ENCODE measurements at regions not wholly inside any gene's neighbourhood (a gene's known extent, or its start where the extent isn't known, plus 50 kb on each side); places are given as distances from the start of the nearest gene placed in this dataset.
A peak's percentile ranks its signal among the peaks of the same experiment; 100 is the strongest.

DNA sequence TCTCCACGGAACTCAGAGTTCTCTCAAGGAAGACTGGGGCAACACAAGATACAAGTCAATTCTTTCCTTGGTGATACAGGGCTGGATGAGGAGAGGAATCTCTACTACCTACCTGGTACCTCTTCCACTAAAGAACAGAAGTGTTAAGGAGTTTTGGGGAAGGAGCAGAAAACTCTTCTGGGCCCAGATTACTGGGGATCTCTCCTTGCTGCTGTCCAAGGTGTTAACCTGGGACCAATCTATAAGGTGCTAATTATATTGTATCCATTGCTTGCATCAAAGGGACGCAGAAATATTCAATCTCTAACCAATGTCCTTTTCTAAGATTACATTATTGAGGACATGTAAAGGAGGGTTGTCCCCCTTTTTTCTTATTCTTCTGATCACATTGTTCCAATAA is 1102.5 kb downstream of the AMY1C start:
- ChIA-PET POLR2A (no interaction called here), CTCF (no interaction called here)
- WGBS (ENCODE audit: insufficient coverage), result no CpG with 5 or more reads among the region's 2 CpGs
- Histone ChIP-seq H3K27me3 (replicated peaks in 2 of 5; ENCODE audit: control insufficient read depth in 4 of 5, insufficient read depth in 5 of 5, low read length in 4 of 5) (no peaks in the 10 kb centered on the region), H3K36me3 (ENCODE audit: control insufficient read depth in 4 of 4, insufficient read depth in 4 of 4, low read length in 3 of 4) (no peaks in the 10 kb centered on the region), H3K4me1 (ENCODE audit: control extremely low read depth in 1 of 4, control insufficient read depth in 4 of 4, insufficient read depth in 4 of 4, low read length in 3 of 4) (no peaks in the 10 kb centered on the region), H3K27ac (ENCODE audit: insufficient read depth in 1 of 2, low read depth in 1 of 2, low read length in 2 of 2, poor library complexity in 1 of 2, severe bottlenecking in 2 of 2) (no peak overlapping the region), H3K4me3 (ENCODE audit: control insufficient read depth in 1 of 7, extremely low read depth in 1 of 7, insufficient read depth in 4 of 7, low read depth in 2 of 7, low read length in 6 of 7) (no peak overlapping the region), H3K9me3 (ENCODE audit: control extremely low read depth in 1 of 5, control insufficient read depth in 4 of 5, insufficient read depth in 2 of 5, low read depth in 1 of 5, low read length in 4 of 5) (no peaks in the 10 kb centered on the region)
- DNase-seq, result no peak

DNA sequence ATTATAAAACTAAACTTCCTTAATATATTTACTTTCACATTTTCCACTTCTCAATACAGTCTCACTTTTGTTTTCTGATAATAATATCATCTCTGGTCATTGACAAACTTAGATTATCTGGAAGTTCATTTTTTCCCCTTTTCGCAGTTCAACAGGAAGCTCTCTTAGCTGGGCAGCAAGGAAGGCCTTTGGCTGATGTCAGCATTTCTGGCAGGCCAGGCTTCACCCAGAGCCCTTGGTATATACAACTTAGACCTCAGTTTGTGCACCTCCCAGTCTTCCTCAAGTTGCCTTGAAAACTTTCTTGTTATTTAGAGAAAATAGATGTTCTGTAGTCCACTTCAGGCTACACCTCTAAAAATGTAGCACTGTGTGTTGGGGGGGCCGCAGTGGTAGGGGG is 1103.6 kb downstream of the AMY1C start:
- Histone ChIP-seq H3K27me3 (replicated peaks in 2 of 5; ENCODE audit: control insufficient read depth in 4 of 5, insufficient read depth in 5 of 5, low read length in 4 of 5) (no peaks in the 10 kb centered on the region), H3K36me3 (ENCODE audit: control insufficient read depth in 4 of 4, insufficient read depth in 4 of 4, low read length in 3 of 4) (no peaks in the 10 kb centered on the region), H3K27ac (ENCODE audit: insufficient read depth in 1 of 2, low read depth in 1 of 2, low read length in 2 of 2, poor library complexity in 1 of 2, severe bottlenecking in 2 of 2) (no peak overlapping the region), H3K4me1 (ENCODE audit: control extremely low read depth in 1 of 4, control insufficient read depth in 4 of 4, insufficient read depth in 4 of 4, low read length in 3 of 4) (no peaks in the 10 kb centered on the region), H3K4me3 (ENCODE audit: control insufficient read depth in 1 of 7, extremely low read depth in 1 of 7, insufficient read depth in 4 of 7, low read depth in 2 of 7, low read length in 6 of 7) (no peak overlapping the region), H3K9me3 (ENCODE audit: control extremely low read depth in 1 of 5, control insufficient read depth in 4 of 5, insufficient read depth in 2 of 5, low read depth in 1 of 5, low read length in 4 of 5) (no peaks in the 10 kb centered on the region)
- no peak for DNase-seq
- POLR2A ChIA-PET, result no interaction called here
- WGBS (ENCODE audit: insufficient coverage), result 89% methylated on average over 1 of the region's 2 CpGs
- CTCF ChIA-PET, result no interaction called here

DNA sequence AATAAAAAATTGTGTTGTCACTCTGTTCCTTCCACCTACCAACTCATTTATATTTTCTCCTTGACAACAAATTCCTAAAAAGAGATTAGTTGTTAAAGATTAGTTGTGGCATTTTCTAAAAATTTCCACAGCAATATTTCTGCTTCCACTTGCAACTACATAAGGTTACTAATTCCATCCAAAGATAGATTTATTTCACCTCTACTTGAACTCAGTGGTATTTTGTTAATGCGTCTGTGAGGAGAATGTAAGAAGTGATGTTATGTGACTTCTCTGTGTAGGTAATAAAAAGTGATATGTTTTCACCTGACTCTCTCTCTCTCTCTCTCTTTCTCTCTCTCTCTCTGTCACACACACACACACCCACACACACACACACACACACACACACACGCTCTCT is 1104.8 kb downstream of the AMY1C start:
- ChIA-PET CTCF (no interaction called here), POLR2A (no interaction called here)
- no peak for DNase-seq
- H3K4me3 ChIP-seq (ENCODE audit: control insufficient read depth in 1 of 7, extremely low read depth in 1 of 7, insufficient read depth in 4 of 7, low read depth in 2 of 7, low read length in 6 of 7), result no peak overlapping the region
- no peaks in the 10 kb centered on the region for H3K9me3 ChIP-seq (ENCODE audit: control extremely low read depth in 1 of 5, control insufficient read depth in 4 of 5, insufficient read depth in 2 of 5, low read depth in 1 of 5, low read length in 4 of 5)
- no peaks in the 10 kb centered on the region for H3K27me3 ChIP-seq (replicated peaks in 2 of 5; ENCODE audit: control insufficient read depth in 4 of 5, insufficient read depth in 5 of 5, low read length in 4 of 5)
- H3K27ac ChIP-seq (ENCODE audit: insufficient read depth in 1 of 2, low read depth in 1 of 2, low read length in 2 of 2, poor library complexity in 1 of 2, severe bottlenecking in 2 of 2), result no peak overlapping the region
- H3K36me3 ChIP-seq (ENCODE audit: control insufficient read depth in 4 of 4, insufficient read depth in 4 of 4, low read length in 3 of 4), result no peaks in the 10 kb centered on the region
- H3K4me1 ChIP-seq (ENCODE audit: control extremely low read depth in 1 of 4, control insufficient read depth in 4 of 4, insufficient read depth in 4 of 4, low read length in 3 of 4), result no peaks in the 10 kb centered on the region
- WGBS (ENCODE audit: insufficient coverage), result no CpG with 5 or more reads among the region's 2 CpGs

DNA sequence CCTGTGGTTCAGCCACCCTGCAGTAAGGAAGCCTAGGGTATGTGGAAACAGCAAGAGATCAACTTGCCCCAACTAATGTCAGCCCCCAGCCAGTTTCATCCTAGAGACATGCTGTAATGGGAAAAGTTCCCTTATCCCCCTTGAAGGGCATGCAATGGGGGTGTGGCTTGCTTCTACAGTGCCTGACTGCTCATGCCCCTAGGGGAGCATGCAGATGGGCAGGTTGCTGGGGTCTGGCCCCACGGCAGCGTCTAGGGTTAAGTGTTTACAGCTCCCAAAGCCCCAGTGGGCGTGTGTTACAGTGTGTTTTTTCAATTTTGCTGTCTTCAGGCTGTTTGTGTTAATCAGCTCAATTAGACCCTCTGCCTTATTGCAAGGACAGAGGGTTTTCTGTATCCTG is 1105.9 kb downstream of the AMY1C start:
- H3K36me3 ChIP-seq (ENCODE audit: control insufficient read depth in 4 of 4, insufficient read depth in 4 of 4, low read length in 3 of 4), result no peaks in the 10 kb centered on the region
- 86% methylated on average over 3 of the region's 3 CpGs for WGBS (ENCODE audit: insufficient coverage)
- ChIA-PET CTCF (no interaction called here), POLR2A (no interaction called here)
- H3K27me3 ChIP-seq (replicated peaks in 2 of 5; ENCODE audit: control insufficient read depth in 4 of 5, insufficient read depth in 5 of 5, low read length in 4 of 5), result no peaks in the 10 kb centered on the region
- no peaks in the 10 kb centered on the region for H3K4me1 ChIP-seq (ENCODE audit: control extremely low read depth in 1 of 4, control insufficient read depth in 4 of 4, insufficient read depth in 4 of 4, low read length in 3 of 4)
- H3K27ac ChIP-seq (ENCODE audit: insufficient read depth in 1 of 2, low read depth in 1 of 2, low read length in 2 of 2, poor library complexity in 1 of 2, severe bottlenecking in 2 of 2), result no peak overlapping the region
- DNase-seq, result no peak
- no peaks in the 10 kb centered on the region for H3K9me3 ChIP-seq (ENCODE audit: control extremely low read depth in 1 of 5, control insufficient read depth in 4 of 5, insufficient read depth in 2 of 5, low read depth in 1 of 5, low read length in 4 of 5)
- no peak overlapping the region for H3K4me3 ChIP-seq (ENCODE audit: control insufficient read depth in 1 of 7, extremely low read depth in 1 of 7, insufficient read depth in 4 of 7, low read depth in 2 of 7, low read length in 6 of 7)

DNA sequence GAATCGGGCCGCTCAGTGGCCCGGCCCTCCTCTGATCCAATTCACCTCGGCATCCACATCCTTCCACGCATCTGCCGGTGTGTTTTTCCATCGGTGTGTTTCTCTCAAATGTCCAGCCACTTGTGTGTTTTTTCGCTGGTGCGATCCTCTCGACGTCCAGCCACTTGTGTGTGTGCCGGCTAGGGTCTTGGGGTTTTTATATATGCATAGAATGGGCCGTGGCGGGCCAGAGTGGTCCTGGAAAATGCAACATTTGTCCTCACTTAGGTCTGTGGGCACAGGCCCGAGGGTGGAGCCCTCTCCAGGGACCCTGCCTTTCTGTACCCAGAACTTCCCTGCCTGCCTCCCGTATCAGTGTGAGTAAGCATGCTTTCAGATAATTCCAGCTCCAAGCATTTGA is 1106.4 kb downstream of the AMY1C start:
- H3K27ac ChIP-seq (ENCODE audit: insufficient read depth in 1 of 2, low read depth in 1 of 2, low read length in 2 of 2, poor library complexity in 1 of 2, severe bottlenecking in 2 of 2), result no peak overlapping the region
- H3K36me3 ChIP-seq (ENCODE audit: control insufficient read depth in 4 of 4, insufficient read depth in 4 of 4, low read length in 3 of 4), result no peaks in the 10 kb centered on the region
- DNase-seq, result no peak
- no peaks in the 10 kb centered on the region for H3K4me1 ChIP-seq (ENCODE audit: control extremely low read depth in 1 of 4, control insufficient read depth in 4 of 4, insufficient read depth in 4 of 4, low read length in 3 of 4)
- ChIA-PET CTCF (no interaction called here), POLR2A (no interaction called here)
- H3K27me3 ChIP-seq (replicated peaks in 2 of 5; ENCODE audit: control insufficient read depth in 4 of 5, insufficient read depth in 5 of 5, low read length in 4 of 5), result no peaks in the 10 kb centered on the region
- 99% methylated on average over 14 of the region's 16 CpGs for WGBS (ENCODE audit: insufficient coverage)
- H3K9me3 ChIP-seq (ENCODE audit: control extremely low read depth in 1 of 5, control insufficient read depth in 4 of 5, insufficient read depth in 2 of 5, low read depth in 1 of 5, low read length in 4 of 5), result no peaks in the 10 kb centered on the region
- H3K4me3 ChIP-seq (ENCODE audit: control insufficient read depth in 1 of 7, extremely low read depth in 1 of 7, insufficient read depth in 4 of 7, low read depth in 2 of 7, low read length in 6 of 7), result no peak overlapping the region

DNA sequence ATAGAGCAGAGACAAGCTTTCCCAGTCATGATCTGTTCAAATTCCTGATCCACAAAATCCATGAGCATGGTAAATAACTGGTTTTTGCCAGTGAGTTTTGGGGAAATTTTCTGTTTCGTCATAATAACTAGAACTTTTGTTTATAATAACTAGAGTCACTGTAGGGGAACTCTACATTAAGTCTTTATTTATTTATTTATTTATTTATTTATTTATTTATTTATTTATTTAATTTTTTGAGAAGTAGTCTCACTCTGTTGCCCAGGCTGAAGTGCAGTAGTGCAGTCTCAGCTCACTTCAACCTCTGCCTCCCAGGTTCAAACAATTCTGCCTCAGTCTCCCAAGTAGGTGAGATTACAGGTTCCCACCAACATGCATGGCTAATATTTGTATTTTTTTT is 1106.8 kb downstream of the AMY1C start:
- H3K4me3 ChIP-seq (ENCODE audit: control insufficient read depth in 1 of 7, extremely low read depth in 1 of 7, insufficient read depth in 4 of 7, low read depth in 2 of 7, low read length in 6 of 7), result no peak overlapping the region
- CTCF ChIA-PET, result no interaction called here
- no peaks in the 10 kb centered on the region for H3K27me3 ChIP-seq (replicated peaks in 2 of 5; ENCODE audit: control insufficient read depth in 4 of 5, insufficient read depth in 5 of 5, low read length in 4 of 5)
- no peaks in the 10 kb centered on the region for H3K4me1 ChIP-seq (ENCODE audit: control extremely low read depth in 1 of 4, control insufficient read depth in 4 of 4, insufficient read depth in 4 of 4, low read length in 3 of 4)
- H3K36me3 ChIP-seq (ENCODE audit: control insufficient read depth in 4 of 4, insufficient read depth in 4 of 4, low read length in 3 of 4), result no peaks in the 10 kb centered on the region
- no peak for DNase-seq
- no peak overlapping the region for H3K27ac ChIP-seq (ENCODE audit: insufficient read depth in 1 of 2, low read depth in 1 of 2, low read length in 2 of 2, poor library complexity in 1 of 2, severe bottlenecking in 2 of 2)
- POLR2A ChIA-PET, result no interaction called here
- no peaks in the 10 kb centered on the region for H3K9me3 ChIP-seq (ENCODE audit: control extremely low read depth in 1 of 5, control insufficient read depth in 4 of 5, insufficient read depth in 2 of 5, low read depth in 1 of 5, low read length in 4 of 5)
- no CpG with 5 or more reads among the region's 1 CpG for WGBS (ENCODE audit: insufficient coverage)

DNA sequence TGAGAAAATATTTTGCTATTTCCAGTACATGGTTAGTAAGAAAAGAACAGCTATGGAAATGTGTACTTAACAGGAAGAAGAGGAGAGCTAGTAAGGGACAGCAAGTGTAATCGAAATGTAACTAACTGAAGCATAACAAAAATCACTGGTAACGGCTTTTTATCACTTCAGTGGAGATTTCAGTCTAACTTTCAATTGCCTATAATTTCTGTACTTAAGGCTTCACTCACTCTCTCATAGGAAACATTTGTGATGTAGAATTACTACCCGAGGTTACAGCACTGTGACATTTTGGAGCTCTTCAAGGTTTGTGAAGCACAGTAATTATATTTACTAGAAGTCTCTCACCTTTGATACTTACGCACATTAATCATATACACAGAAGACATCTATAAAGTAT is 1119.1 kb downstream of the AMY1C start:
- H3K4me1 ChIP-seq (ENCODE audit: control extremely low read depth in 1 of 4, control insufficient read depth in 4 of 4, insufficient read depth in 4 of 4, low read length in 3 of 4), result no peaks in the 10 kb centered on the region
- H3K9me3 ChIP-seq (ENCODE audit: control extremely low read depth in 1 of 5, control insufficient read depth in 4 of 5, insufficient read depth in 2 of 5, low read depth in 1 of 5, low read length in 4 of 5), result no peaks in the 10 kb centered on the region
- H3K27me3 ChIP-seq (replicated peaks in 2 of 5; ENCODE audit: control insufficient read depth in 4 of 5, insufficient read depth in 5 of 5, low read length in 4 of 5), result no peaks in the 10 kb centered on the region
- no peak overlapping the region for H3K27ac ChIP-seq (ENCODE audit: insufficient read depth in 1 of 2, low read depth in 1 of 2, low read length in 2 of 2, poor library complexity in 1 of 2, severe bottlenecking in 2 of 2)
- ChIA-PET POLR2A (no interaction called here), CTCF (no interaction called here)
- 100% methylated on average over 1 of the region's 4 CpGs for WGBS (ENCODE audit: insufficient coverage)
- no peak for DNase-seq
- H3K36me3 ChIP-seq (ENCODE audit: control insufficient read depth in 4 of 4, insufficient read depth in 4 of 4, low read length in 3 of 4), result no peaks in the 10 kb centered on the region
- H3K4me3 ChIP-seq (ENCODE audit: control insufficient read depth in 1 of 7, extremely low read depth in 1 of 7, insufficient read depth in 4 of 7, low read depth in 2 of 7, low read length in 6 of 7), result no peak overlapping the region

DNA sequence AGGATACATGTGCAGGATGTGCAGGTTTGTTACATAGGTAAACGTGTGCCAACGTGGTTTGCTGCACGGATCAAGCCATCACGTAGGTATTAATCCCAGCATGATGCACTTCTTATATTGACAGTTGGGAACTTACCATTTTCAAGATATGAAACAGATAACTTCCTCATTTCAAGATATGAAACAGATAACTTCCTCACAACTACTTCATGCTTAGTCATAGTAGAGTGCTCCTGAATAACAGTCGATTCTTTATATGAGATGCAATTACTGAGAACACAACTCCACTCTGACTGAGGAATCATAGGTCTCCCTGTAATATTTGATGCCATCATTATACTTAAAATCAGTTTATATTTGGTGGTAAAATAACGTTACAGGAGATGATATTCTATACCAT is 1124.3 kb downstream of the AMY1C start:
- peak in 1 of 3 donors; percentile 0 for DNase-seq
- Histone ChIP-seq H3K27me3 (replicated peaks in 2 of 5; ENCODE audit: control insufficient read depth in 4 of 5, insufficient read depth in 5 of 5, low read length in 4 of 5) (no peaks in the 10 kb centered on the region), H3K27ac (ENCODE audit: insufficient read depth in 1 of 2, low read depth in 1 of 2, low read length in 2 of 2, poor library complexity in 1 of 2, severe bottlenecking in 2 of 2) (no peak overlapping the region), H3K4me1 (ENCODE audit: control extremely low read depth in 1 of 4, control insufficient read depth in 4 of 4, insufficient read depth in 4 of 4, low read length in 3 of 4) (no peaks in the 10 kb centered on the region), H3K36me3 (ENCODE audit: control insufficient read depth in 4 of 4, insufficient read depth in 4 of 4, low read length in 3 of 4) (no peaks in the 10 kb centered on the region), H3K9me3 (ENCODE audit: control extremely low read depth in 1 of 5, control insufficient read depth in 4 of 5, insufficient read depth in 2 of 5, low read depth in 1 of 5, low read length in 4 of 5) (no peaks in the 10 kb centered on the region), H3K4me3 (ENCODE audit: control insufficient read depth in 1 of 7, extremely low read depth in 1 of 7, insufficient read depth in 4 of 7, low read depth in 2 of 7, low read length in 6 of 7) (no peak overlapping the region)
- ChIA-PET POLR2A (no interaction called here), CTCF (no interaction called here)
- no CpG with 5 or more reads among the region's 6 CpGs for WGBS (ENCODE audit: insufficient coverage)
